BLaER1 treated with 17β-estradiol and CSF1 and Interleukin-3, amounts not matched to agents 10 nM and 100 nM (cell line): ENCODE measurements at regions not wholly inside any gene's neighbourhood (a gene's known extent, or its start where the extent isn't known, plus 50 kb on each side); places are given as distances from the start of the nearest gene placed in this dataset.

Experiments
- H3K27ac ChIP-seq, 11 experiments: shearing (Covaris generic); formaldehyde crosslinking; 2 replicates each; pipeline ENCODE4 v1.8.1; 2022
- H3K27me3 ChIP-seq, 11 experiments: shearing (Covaris generic); formaldehyde crosslinking; 2 replicates each; pipeline ENCODE4 v1.8.1; 2022
- H3K36me3 ChIP-seq, 11 experiments: shearing (Covaris generic); formaldehyde crosslinking; 2 replicates each; pipeline ENCODE4 v1.8.1; 2022
- H3K4me1 ChIP-seq, 10 experiments: shearing (Covaris generic); formaldehyde crosslinking; 2 replicates each; pipeline ENCODE4 v1.8.1; 2022
- H3K4me2 ChIP-seq, 11 experiments: shearing (Covaris generic); formaldehyde crosslinking; 2 replicates each; pipeline ENCODE4 v1.8.1; 2022
- H3K4me3 ChIP-seq, 10 experiments: shearing (Covaris generic); formaldehyde crosslinking; 2 replicates each; pipeline ENCODE4 v1.8.1; 2022
- H3K9ac ChIP-seq, 11 experiments: shearing (Covaris generic); formaldehyde crosslinking; 2 replicates each; pipeline ENCODE4 v1.8.1; 2022
- H3K9me3 ChIP-seq, 11 experiments: shearing (Covaris generic); formaldehyde crosslinking; replicated peaks in 1 of 11; 2 replicates each; pipeline ENCODE4 v1.8.1; 2022
- H4K20me1 ChIP-seq, 11 experiments: shearing (Covaris generic); formaldehyde crosslinking; 2 replicates each; pipeline ENCODE4 v1.8.1; 2022
- Cebpa-rat ChIP-seq, 11 experiments: shearing (Covaris generic); IDR thresholded peaks; 2 replicates each; pipeline ENCODE4 v1.8.1; 2022

- H3K27ac ChIP-seq = no peak overlapping the region
- TF ChIP-seq Cebpa-rat (IDR thresholded peaks at IDR 0.05) = 0 out of 22 replicates have a peak, but pooled peaks of 1 of the 11 experiments have one; percentile 12
- no peaks in the 10 kb centered on the region for H3K36me3 ChIP-seq
- H3K27me3 ChIP-seq = no peaks in the 10 kb centered on the region
- no peaks in the 10 kb centered on the region for H4K20me1 ChIP-seq
- H3K9ac ChIP-seq = no peak overlapping the region
- no peak overlapping the region for H3K4me3 ChIP-seq
- peaks cover 0 to 19% (median 9%) of the 10 kb centered on the region in 10 experiments; a peak in 9 of 20 replicates for H3K4me1 ChIP-seq
- H3K9me3 ChIP-seq = peaks cover 20 to 63% (median 41%) of the 10 kb centered on the region in 11 experiments; a peak in 19 of 22 replicates
- H3K4me2 ChIP-seq = peak overlapping the region in 5 of 11 experiments; percentile 29 to 62 (median 49); a peak in 8 of 22 replicates
Observed at GRCh38 chr15:24899367-24899766, 55.4 kb upstream of the SNRPN start.

DNA sequence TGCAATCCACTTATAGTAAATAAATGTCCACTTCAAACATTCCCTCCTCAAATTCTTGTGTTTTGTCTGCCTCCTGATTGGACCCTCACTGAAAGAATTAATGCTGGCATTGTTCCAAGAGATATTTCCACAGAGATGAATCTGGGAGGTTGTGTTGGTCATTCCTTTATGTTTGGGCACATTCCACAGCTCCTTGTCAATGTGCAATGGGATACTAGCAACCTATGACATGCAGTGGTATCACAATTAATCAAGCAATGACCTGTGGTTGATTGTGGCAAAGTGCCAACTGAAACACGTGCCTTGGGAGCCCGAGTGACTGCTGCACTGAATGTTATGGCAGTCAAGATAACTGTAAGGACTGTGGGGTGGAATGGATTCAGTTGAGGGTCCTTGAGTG, 55.0 kb upstream of the SNRPN start:
- H3K4me1 ChIP-seq = peaks cover 0 to 19% (median 9%) of the 10 kb centered on the region in 10 experiments; a peak in 9 of 20 replicates
- H3K4me3 ChIP-seq = no peak overlapping the region
- H3K9me3 ChIP-seq = peaks cover 20 to 64% (median 43%) of the 10 kb centered on the region in 11 experiments; a peak in 19 of 22 replicates
- no peak for TF ChIP-seq Cebpa-rat (IDR thresholded peaks at IDR 0.05)
- no peak overlapping the region for H3K27ac ChIP-seq
- no peaks in the 10 kb centered on the region for H4K20me1 ChIP-seq
- no peaks in the 10 kb centered on the region for H3K36me3 ChIP-seq
- peak overlapping the region in 5 of 11 experiments; percentile 29 to 62 (median 49); a peak in 7 of 22 replicates for H3K4me2 ChIP-seq
- no peak overlapping the region for H3K9ac ChIP-seq
- H3K27me3 ChIP-seq = no peaks in the 10 kb centered on the region

- Histone ChIP-seq H4K20me1 (no peaks in the 10 kb centered on the region), H3K36me3 (no peaks in the 10 kb centered on the region), H3K27me3 (no peaks in the 10 kb centered on the region), H3K4me3 (no peak overlapping the region), H3K4me2 (no peak overlapping the region), H3K9ac (no peak overlapping the region), H3K9me3 (peaks cover 20 to 58% (median 39%) of the 10 kb centered on the region in 11 experiments; a peak in 18 of 22 replicates), H3K27ac (no peak overlapping the region), H3K4me1 (peaks cover 0 to 19% (median 9%) of the 10 kb centered on the region in 10 experiments; a peak in 9 of 20 replicates)
- no peak for TF ChIP-seq Cebpa-rat (IDR thresholded peaks at IDR 0.05)
Observed at GRCh38 chr15:24901409-24901808, 53.4 kb upstream of the SNRPN start.
